ENCODE measurements at regions not wholly inside any gene's neighbourhood (a gene's known extent, or its start where the extent isn't known, plus 50 kb on each side); places are given as distances from the start of the nearest gene placed in this dataset.

DNA sequence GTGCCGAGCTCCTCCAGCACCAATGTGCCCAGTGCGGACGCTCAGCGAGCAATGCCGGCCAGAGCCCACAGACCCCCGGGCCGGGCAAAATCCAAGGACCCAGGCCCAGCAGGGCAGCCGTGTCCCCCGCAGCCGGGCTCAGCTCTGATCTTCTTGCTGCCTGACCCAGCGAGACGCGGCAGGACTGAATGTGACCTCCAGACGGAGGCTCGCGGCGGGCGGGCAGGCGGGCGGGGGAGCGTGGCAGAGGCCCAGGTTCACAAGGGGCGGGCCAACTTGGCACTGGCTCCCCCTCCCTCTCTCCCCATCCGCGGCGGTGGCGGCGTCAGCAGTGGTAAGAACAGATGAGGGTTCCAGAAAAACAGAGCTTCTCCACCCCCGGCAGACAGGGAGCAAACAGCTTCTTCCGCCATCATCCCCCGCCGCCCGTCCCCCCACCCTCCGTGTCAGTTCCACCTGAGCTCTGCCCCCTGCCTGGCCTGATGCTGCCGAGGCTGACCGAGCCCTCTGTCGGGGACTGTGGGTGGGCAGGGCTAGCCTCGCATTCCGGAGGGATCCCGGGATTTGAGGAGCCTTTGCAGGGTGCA lies 94.3 kb downstream of the RFLNA start:
- peaks cover 64% of the 10 kb centered on the region for H3K4me1 ChIP-seq (ENCODE audit: control insufficient read depth, insufficient read depth, low read length)
- peak overlapping the region; percentile 92 for H3K4ac ChIP-seq (ENCODE audit: low read depth, low read length)
- H2BK5ac ChIP-seq (ENCODE audit: low read depth, low read length, poor library complexity, severe bottlenecking) = peak overlapping the region; percentile 88
- H4K20me1 ChIP-seq (ENCODE audit: insufficient read depth, low read length) = peaks cover 51% of the 10 kb centered on the region
- H3K9me3 ChIP-seq (ENCODE audit: control insufficient read depth, insufficient read depth, low read length) = no peaks in the 10 kb centered on the region
- peak overlapping the region; percentile 59 for H3K9ac ChIP-seq (ENCODE audit: low read depth, low read length)
- H2BK120ac ChIP-seq (ENCODE audit: low read depth, low read length) = peak overlapping the region; percentile 94
- ChIA-PET POLR2A (ENCODE audit: unreplicated experiment) (interaction anchor here (0.6 to 1.3 kb wide), 8 partner anchors 9 to 237 kb away, joined by 3 to 10 read pairs (median 7); no protein-coding TSS in a partner anchor), CTCF (interaction anchor here (0.6 to 2.2 kb wide), 4 partner anchors 9 to 174 kb away, joined by 3 to 7 read pairs (median 3); no protein-coding TSS in a partner anchor)
- BruUV-seq (replicated peaks) = no TSS peak
- peak overlapping the region; percentile 48 for H3K4me3 ChIP-seq (ENCODE audit: insufficient read depth, low read depth, low read length)
- dilution Hi-C loops (cut with HindIII; ENCODE audit: low sequenced_read_pairs, unreplicated experiment) (no loop called here), intact Hi-C loops (cut with micrococcal nuclease) (loop anchor here (2.0 to 10.0 kb wide), 6 partner anchors 34 to 516 kb away; partner anchors contain the start of gene NCOR2), in situ Hi-C loops (cut with MboI; ENCODE audit: low sequenced_read_pairs) (loop anchor here (10.0 kb wide), 1 partner anchor 176 kb away; the partner anchor contains the start of gene NCOR2)
- H2AK5ac ChIP-seq (ENCODE audit: low read depth, low read length) = peak overlapping the region; percentile 83
- TF ChIP-seq MAFK (IDR thresholded peaks at IDR 0.05; ENCODE audit: low read depth, low read length) (no peak), FOS (IDR thresholded peaks at IDR 0.05; ENCODE audit: low read depth, low read length) (no peak), POLR2A (IDR thresholded peaks at IDR 0.05; ENCODE audit: low read depth, low read length) (peak; percentile 63), SMC3 (IDR thresholded peaks at IDR 0.05; ENCODE audit: low read depth, low read length) (no peak), MXI1 (IDR thresholded peaks at IDR 0.05; ENCODE audit: borderline replicate concordance, low read depth, low read length) (no peak), MAZ (IDR thresholded peaks at IDR 0.05; ENCODE audit: borderline replicate concordance, low read depth, low read length) (peak; percentile 80)
- H4K8ac ChIP-seq (ENCODE audit: low read depth in 2 of 2, low read length in 2 of 2) = peak overlapping the region; percentile 75 to 85
- ATAC-seq (ENCODE audit: low read depth) = peak; percentile 38
- H4K5ac ChIP-seq (ENCODE audit: low read depth, low read length) = peak overlapping the region; percentile 20
- H3K18ac ChIP-seq (ENCODE audit: low read depth, low read length) = peak overlapping the region; percentile 28; the same call in 1 of the 2 replicates
- H3K4me2 ChIP-seq (ENCODE audit: low read depth, low read length) = peak overlapping the region; percentile 77
- H4K91ac ChIP-seq (ENCODE audit: insufficient read depth, low read depth, low read length) = peak overlapping the region; percentile 95
- peaks cover 18% of the 10 kb centered on the region for H3K36me3 ChIP-seq (ENCODE audit: control insufficient read depth, insufficient read depth, low read length)
- H3K56ac ChIP-seq (ENCODE audit: extremely low read depth, insufficient read depth, low read length) = peak overlapping the region; percentile 65; the same call in 1 of the 2 replicates
- peak overlapping the region; percentile 79 for H3K27ac ChIP-seq (ENCODE audit: insufficient read depth, low read length)
- 0 out of 2 replicates have a peak overlapping the region, but pooled peaks have one; percentile 13 for H3K23ac ChIP-seq (ENCODE audit: low read depth, low read length)
- H3K27me3 ChIP-seq (ENCODE audit: control insufficient read depth, insufficient read depth, low read length) = no peaks in the 10 kb centered on the region
- peak overlapping the region; percentile 92 for H3K14ac ChIP-seq (replicated peaks; ENCODE audit: low read depth, low read length)
- H2BK15ac ChIP-seq (ENCODE audit: low read depth, low read length) = peak overlapping the region; percentile 30; the same call in 1 of the 3 replicates
- WGBS, 2 experiments (ENCODE audit: extremely low coverage in 2 of 2, insufficient read length in 1 of 2) = 0% methylated on average over 14 of the region's 39 CpGs; no CpG with 5 or more reads in 1 of the 2 experiments
- peaks cover 22 to 69% of the 10 kb centered on the region in 2 experiments for H3K79me1 ChIP-seq (ENCODE audit: low read depth in 1 of 2, low read length in 2 of 2)
- H2BK20ac ChIP-seq (ENCODE audit: low read depth, low read length) = peak overlapping the region; percentile 13; the same call in 1 of the 2 replicates
- peaks cover 20% of the 10 kb centered on the region for H3K9me1 ChIP-seq (ENCODE audit: insufficient read depth, low read length)
- peak overlapping the region; percentile 87 for H2AFZ ChIP-seq (replicated peaks; ENCODE audit: low read length, poor library complexity)
- H2AK9ac ChIP-seq (replicated peaks; ENCODE audit: low read depth, low read length, poor library complexity) = peak overlapping the region; percentile 98
- peak; percentile 76 for DNase-seq

All from IMR-90 (cell line).